HCT116 (cell line): ENCODE measurements at regions not wholly inside any gene's neighbourhood (a gene's known extent, or its start where the extent isn't known, plus 50 kb on each side); places are given as distances from the start of the nearest gene placed in this dataset.

Experiments used
- ATAC-seq: fragments of 200-7000 bp; cut with Tn5 transposase; 2 replicates; pipeline ENCODE4 v1.9.1; 2020; ENCODE audit warnings: mild to moderate bottlenecking, moderate library complexity
- BruUV-seq: library from RNA; stranded (reverse); fragments of 400-500 nt; replicated peaks from 2 replicates; lab custom pipeline; 2021; lab: Mats Ljungman, UMichigan
- CTCF ChIA-PET: fragments of 300-600 bp; sonication (Branson Sonifier 250); formaldehyde crosslinking; loops from one replicate; lab custom pipeline; 2021; ENCODE audit warnings: antibody characterized with exemption; lab: Charles Lee
- POLR2A ChIA-PET: fragments of 300-600, 350-600 bp; sonication (Branson Sonifier 250); formaldehyde crosslinking; loops from one replicate; lab custom pipeline; 2021; ENCODE audit warnings: antibody characterized with exemption; lab: Charles Lee
- RAD21 ChIA-PET, 2 experiments: fragments of 300-600 bp; sonication (Branson Sonifier 250); formaldehyde crosslinking; loops; one replicate each; lab custom pipeline; 2023; ENCODE audit warnings: low total read pairs in 2 of 2; ENCODE audit not compliant: uncharacterized antibody in 2 of 2, unreplicated experiment in 2 of 2, low non-redundant PET in 1 of 2; lab: Charles Lee
- DNase-seq: peaks from one replicate; pipeline ENCODE4 v3.0.0-alpha.2; 2010; ENCODE audit warnings: low read depth, low spot score
- H2AFZ ChIP-seq: fragments of 200-600 bp; shearing (Covaris generic), sonication (generic); 2 replicates; pipeline ENCODE4 v1.6.1; 2017; ENCODE audit warnings: low read depth, mixed run types, mixed read lengths, antibody characterized with exemption, low read length; ENCODE audit not compliant: poor library complexity, severe bottlenecking
- H3K27ac ChIP-seq: 2 replicates; pipeline ENCODE4 v1.5.1; 2012; ENCODE audit warnings: low read depth, low read length
- H3K27me3 ChIP-seq: fragments of 200-600 bp; sonication (generic); 2 replicates; pipeline ENCODE4 v1.6.1; 2016; ENCODE audit warnings: mixed run types, low read length, mixed read lengths; ENCODE audit not compliant: insufficient read depth
- H3K36me3 ChIP-seq, 2 experiments: fragments of 200-500 bp in 1 of 2; fragments of 200-600 bp in 1 of 2; sonication (Bioruptor generic) in 1 of 2; sonication (generic) in 1 of 2; 2 replicates each; pipeline versions ENCODE4 v1.5.1 to v1.6.1; 2014 to 2016; ENCODE audit warnings: low read length in 2 of 2, inconsistent platforms in 1 of 2, mixed read lengths in 1 of 2, mixed run types in 1 of 2; ENCODE audit not compliant: insufficient read depth in 2 of 2, control insufficient read depth in 1 of 2
- H3K4me1 ChIP-seq, 2 experiments: fragments of 200-600 bp in 1 of 2; sonication (generic) in 1 of 2; 2 replicates each; pipeline versions ENCODE4 v1.5.1 to v1.6.1; 2012 to 2017; ENCODE audit warnings: low read length in 2 of 2, inconsistent platforms in 1 of 2, mild to moderate bottlenecking in 1 of 2, mixed read lengths in 1 of 2, mixed run types in 1 of 2, moderate library complexity in 1 of 2; ENCODE audit not compliant: insufficient read depth in 2 of 2, control insufficient read depth in 1 of 2
- H3K4me2 ChIP-seq: fragments of 200-600 bp; sonication (generic); 2 replicates; pipeline ENCODE4 v1.6.1; 2017; ENCODE audit warnings: mixed run types, low read length, mixed read lengths
- H3K4me3 ChIP-seq, 2 experiments: fragments of 200-600 bp in 1 of 2; sonication (generic) in 1 of 2; replicated peaks in 1 of 2; 2 replicates each; pipeline ENCODE4 v1.5.1; 2011 to 2016; ENCODE audit warnings: low read length in 2 of 2, control low read depth in 1 of 2, low read depth in 1 of 2, mild to moderate bottlenecking in 1 of 2, mixed read lengths in 1 of 2, mixed run types in 1 of 2
- H3K79me2 ChIP-seq: fragments of 200-600 bp; sonication (generic); 2 replicates; pipeline ENCODE4 v1.6.1; 2017; ENCODE audit warnings: mild to moderate bottlenecking, mixed run types, low read length, moderate library complexity, mixed read lengths; ENCODE audit not compliant: insufficient read depth
- H3K9ac ChIP-seq: fragments of 200-600 bp; sonication (generic); 2 replicates; pipeline ENCODE4 v1.6.1; 2016; ENCODE audit warnings: low read length, mixed read lengths
- H3K9me2 ChIP-seq: fragments of 200-600 bp; sonication (generic), shearing (Covaris generic); 2 replicates; pipeline ENCODE4 v1.6.1; 2017; ENCODE audit warnings: mixed run types, mild to moderate bottlenecking, moderate library complexity; ENCODE audit not compliant: insufficient read depth
- H3K9me3 ChIP-seq, 2 experiments: fragments of 200-500 bp in 1 of 2; fragments of 200-600 bp in 1 of 2; sonication (Bioruptor generic) in 1 of 2; sonication (generic) in 1 of 2; 2 replicates each; pipeline ENCODE4 v1.6.1; 2014 to 2017; ENCODE audit warnings: low read length in 2 of 2, mixed read lengths in 2 of 2, inconsistent platforms in 1 of 2, low read depth in 1 of 2, mild to moderate bottlenecking in 1 of 2, mixed run types in 1 of 2, moderate library complexity in 1 of 2; ENCODE audit not compliant: control insufficient read depth in 1 of 2, insufficient read depth in 1 of 2
- H4K20me1 ChIP-seq: fragments of 200-600 bp; sonication (generic), shearing (Covaris generic); 2 replicates; pipeline ENCODE4 v1.6.1; 2017; ENCODE audit warnings: mixed run types, mild to moderate bottlenecking, moderate library complexity; ENCODE audit not compliant: insufficient read depth
- CBX3 ChIP-seq: IDR thresholded peaks from 2 replicates; pipeline ENCODE4 v1.6.1; 2012; ENCODE audit warnings: low read depth
- CEBPB ChIP-seq: IDR thresholded peaks from 2 replicates; pipeline ENCODE4 v1.6.1; 2012; ENCODE audit warnings: low read depth
- EGR1 ChIP-seq: IDR thresholded peaks from 2 replicates; pipeline ENCODE4 v1.6.1; 2012; ENCODE audit warnings: low read depth
- ELF1 ChIP-seq: IDR thresholded peaks from 2 replicates; pipeline ENCODE4 v1.6.1; 2012; ENCODE audit warnings: low read depth, borderline replicate concordance
- FOSL1 ChIP-seq: IDR thresholded peaks from 2 replicates; pipeline ENCODE4 v1.6.1; 2012; ENCODE audit warnings: low read depth
- JUND ChIP-seq: IDR thresholded peaks from 2 replicates; pipeline ENCODE4 v1.6.1; 2012
- POLR2A ChIP-seq: IDR thresholded peaks from 2 replicates; pipeline ENCODE4 v1.7.0; 2011; ENCODE audit warnings: borderline replicate concordance; ENCODE audit not compliant: insufficient read depth, insufficient read length; ENCODE audit errors: extremely low read depth
- RAD21 ChIP-seq: IDR thresholded peaks from 2 replicates; pipeline ENCODE4 v1.6.1; 2012; ENCODE audit warnings: low read depth, mild to moderate bottlenecking
- SIN3A ChIP-seq: IDR thresholded peaks from 2 replicates; pipeline ENCODE4 v1.6.1; 2012; ENCODE audit warnings: low read depth
- SP1 ChIP-seq: IDR thresholded peaks from 2 replicates; pipeline ENCODE4 v1.6.1; 2012; ENCODE audit warnings: low read depth
- SRF ChIP-seq: IDR thresholded peaks from 2 replicates; pipeline ENCODE4 v1.6.1; 2012; ENCODE audit warnings: low read depth
- TCF7L2 ChIP-seq: IDR thresholded peaks from 2 replicates; pipeline ENCODE4 v1.7.0; 2011; ENCODE audit warnings: borderline replicate concordance, inconsistent platforms; ENCODE audit not compliant: insufficient read depth, insufficient read length; ENCODE audit errors: extremely low read depth
- YY1 ChIP-seq: IDR thresholded peaks from 2 replicates; pipeline ENCODE4 v1.6.1; 2011; ENCODE audit warnings: low read length, low read depth, moderate library complexity, mild to moderate bottlenecking; ENCODE audit not compliant: insufficient replicate concordance; ENCODE audit errors: extremely low read depth
- intact Hi-C: fragments of 100-400 bp; cut with micrococcal nuclease; formaldehyde crosslinking; loops from 2 replicates; pipeline ENCODE4 v1.10.0; 2022
- TF ChIP-seq, protein P1 (sequence below): IDR thresholded peaks from 2 replicates; pipeline ENCODE4 v1.6.1; 2012; ENCODE audit warnings: low read depth
- TF ChIP-seq, protein P2 (sequence below): IDR thresholded peaks from 2 replicates; pipeline ENCODE4 v1.6.1; 2011; ENCODE audit warnings: mild to moderate bottlenecking, low read length, moderate library complexity; ENCODE audit not compliant: insufficient replicate concordance; ENCODE audit errors: extremely low read depth
- TF ChIP-seq, protein P3 (sequence below): IDR thresholded peaks from 2 replicates; pipeline ENCODE4 v1.6.1; 2012
- TF ChIP-seq, protein P4 (sequence below): IDR thresholded peaks from 2 replicates; pipeline ENCODE4 v1.6.1; 2012

DNA sequence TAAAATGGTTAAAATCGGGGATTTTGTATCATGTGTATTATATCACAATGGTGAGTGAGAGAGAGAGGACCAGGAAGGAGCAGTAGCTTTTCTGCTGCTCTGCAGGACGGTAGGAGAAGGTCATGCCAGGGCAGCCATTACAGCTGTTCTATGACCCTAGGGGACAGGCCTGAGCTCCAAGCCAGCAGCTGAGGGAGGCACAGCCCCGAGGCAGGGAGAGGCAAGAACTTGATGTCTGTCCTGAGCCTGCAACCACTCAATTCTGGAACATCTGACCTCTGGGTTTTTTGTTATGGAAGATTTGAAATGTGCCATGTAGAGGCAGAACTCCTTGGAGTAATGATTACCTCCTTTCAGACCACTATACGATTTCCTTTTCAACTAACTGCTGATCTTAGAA, 135.8 kb upstream of the SH3BP4 start:
- ChIA-PET RAD21 (no interaction called here), CTCF (no interaction called here), POLR2A (no interaction called here)
- no peak for ATAC-seq
- H3K27ac ChIP-seq, result no peak overlapping the region
- H3K4me2 ChIP-seq, result no peak overlapping the region
- H4K20me1 ChIP-seq, result no peaks in the 10 kb centered on the region
- H3K4me1 ChIP-seq, result no peaks in the 10 kb centered on the region
- no peaks in the 10 kb centered on the region for H3K27me3 ChIP-seq
- no peak overlapping the region for H3K4me3 ChIP-seq
- H3K9ac ChIP-seq, result no peak overlapping the region
- H3K9me3 ChIP-seq, result no peaks in the 10 kb centered on the region
- no peak overlapping the region for H2AFZ ChIP-seq
- DNase-seq, result no peak
- no peaks in the 10 kb centered on the region for H3K36me3 ChIP-seq
- H3K9me2 ChIP-seq, result no peaks in the 10 kb centered on the region
- no TSS peak for BruUV-seq
- intact Hi-C loops, result no loop called here
- TF ChIP-seq SP1 (no peak), SRF (no peak), TCF7L2 (no peak), FOSL1 (no peak), RAD21 (no peak), CEBPB (no peak), SIN3A (no peak), POLR2A (no peak), CBX3 (no peak), EGR1 (no peak), YY1 (no peak), JUND (no peak), ELF1 (no peak)
- TF ChIP-seq, protein P1, sequence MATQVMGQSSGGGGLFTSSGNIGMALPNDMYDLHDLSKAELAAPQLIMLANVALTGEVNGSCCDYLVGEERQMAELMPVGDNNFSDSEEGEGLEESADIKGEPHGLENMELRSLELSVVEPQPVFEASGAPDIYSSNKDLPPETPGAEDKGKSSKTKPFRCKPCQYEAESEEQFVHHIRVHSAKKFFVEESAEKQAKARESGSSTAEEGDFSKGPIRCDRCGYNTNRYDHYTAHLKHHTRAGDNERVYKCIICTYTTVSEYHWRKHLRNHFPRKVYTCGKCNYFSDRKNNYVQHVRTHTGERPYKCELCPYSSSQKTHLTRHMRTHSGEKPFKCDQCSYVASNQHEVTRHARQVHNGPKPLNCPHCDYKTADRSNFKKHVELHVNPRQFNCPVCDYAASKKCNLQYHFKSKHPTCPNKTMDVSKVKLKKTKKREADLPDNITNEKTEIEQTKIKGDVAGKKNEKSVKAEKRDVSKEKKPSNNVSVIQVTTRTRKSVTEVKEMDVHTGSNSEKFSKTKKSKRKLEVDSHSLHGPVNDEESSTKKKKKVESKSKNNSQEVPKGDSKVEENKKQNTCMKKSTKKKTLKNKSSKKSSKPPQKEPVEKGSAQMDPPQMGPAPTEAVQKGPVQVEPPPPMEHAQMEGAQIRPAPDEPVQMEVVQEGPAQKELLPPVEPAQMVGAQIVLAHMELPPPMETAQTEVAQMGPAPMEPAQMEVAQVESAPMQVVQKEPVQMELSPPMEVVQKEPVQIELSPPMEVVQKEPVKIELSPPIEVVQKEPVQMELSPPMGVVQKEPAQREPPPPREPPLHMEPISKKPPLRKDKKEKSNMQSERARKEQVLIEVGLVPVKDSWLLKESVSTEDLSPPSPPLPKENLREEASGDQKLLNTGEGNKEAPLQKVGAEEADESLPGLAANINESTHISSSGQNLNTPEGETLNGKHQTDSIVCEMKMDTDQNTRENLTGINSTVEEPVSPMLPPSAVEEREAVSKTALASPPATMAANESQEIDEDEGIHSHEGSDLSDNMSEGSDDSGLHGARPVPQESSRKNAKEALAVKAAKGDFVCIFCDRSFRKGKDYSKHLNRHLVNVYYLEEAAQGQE, result no peak
- TF ChIP-seq, protein P2, sequence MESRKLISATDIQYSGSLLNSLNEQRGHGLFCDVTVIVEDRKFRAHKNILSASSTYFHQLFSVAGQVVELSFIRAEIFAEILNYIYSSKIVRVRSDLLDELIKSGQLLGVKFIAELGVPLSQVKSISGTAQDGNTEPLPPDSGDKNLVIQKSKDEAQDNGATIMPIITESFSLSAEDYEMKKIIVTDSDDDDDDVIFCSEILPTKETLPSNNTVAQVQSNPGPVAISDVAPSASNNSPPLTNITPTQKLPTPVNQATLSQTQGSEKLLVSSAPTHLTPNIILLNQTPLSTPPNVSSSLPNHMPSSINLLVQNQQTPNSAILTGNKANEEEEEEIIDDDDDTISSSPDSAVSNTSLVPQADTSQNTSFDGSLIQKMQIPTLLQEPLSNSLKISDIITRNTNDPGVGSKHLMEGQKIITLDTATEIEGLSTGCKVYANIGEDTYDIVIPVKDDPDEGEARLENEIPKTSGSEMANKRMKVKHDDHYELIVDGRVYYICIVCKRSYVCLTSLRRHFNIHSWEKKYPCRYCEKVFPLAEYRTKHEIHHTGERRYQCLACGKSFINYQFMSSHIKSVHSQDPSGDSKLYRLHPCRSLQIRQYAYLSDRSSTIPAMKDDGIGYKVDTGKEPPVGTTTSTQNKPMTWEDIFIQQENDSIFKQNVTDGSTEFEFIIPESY, result no peak
- TF ChIP-seq, protein P3, sequence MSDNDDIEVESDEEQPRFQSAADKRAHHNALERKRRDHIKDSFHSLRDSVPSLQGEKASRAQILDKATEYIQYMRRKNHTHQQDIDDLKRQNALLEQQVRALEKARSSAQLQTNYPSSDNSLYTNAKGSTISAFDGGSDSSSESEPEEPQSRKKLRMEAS, result no peak
- TF ChIP-seq, protein P4, sequence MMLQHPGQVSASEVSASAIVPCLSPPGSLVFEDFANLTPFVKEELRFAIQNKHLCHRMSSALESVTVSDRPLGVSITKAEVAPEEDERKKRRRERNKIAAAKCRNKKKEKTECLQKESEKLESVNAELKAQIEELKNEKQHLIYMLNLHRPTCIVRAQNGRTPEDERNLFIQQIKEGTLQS, result no peak
- no peaks in the 10 kb centered on the region for H3K79me2 ChIP-seq
